DMS53 treated with DMSO at 0.1 percent for 48 hours (cell line): ENCODE measurements at regions not wholly inside any gene's neighbourhood (a gene's known extent, or its start where the extent isn't known, plus 50 kb on each side); places are given as distances from the start of the nearest gene placed in this dataset.
"Not testable (repeated sequence)": the region's sequence is repeated elsewhere in the genome, so short reads cannot be mapped to it uniquely, and the experiment has no call there.

Experiments
- DNase-seq: peaks from one replicate; lab custom pipeline; 2025; ENCODE audit not compliant: unreplicated experiment; lab: John Stamatoyannopoulos, UW

- no peak for DNase-seq
Measured at GRCh38 chr6:84357631-84358030, 130.2 kb upstream of the CEP162 start.

DNA sequence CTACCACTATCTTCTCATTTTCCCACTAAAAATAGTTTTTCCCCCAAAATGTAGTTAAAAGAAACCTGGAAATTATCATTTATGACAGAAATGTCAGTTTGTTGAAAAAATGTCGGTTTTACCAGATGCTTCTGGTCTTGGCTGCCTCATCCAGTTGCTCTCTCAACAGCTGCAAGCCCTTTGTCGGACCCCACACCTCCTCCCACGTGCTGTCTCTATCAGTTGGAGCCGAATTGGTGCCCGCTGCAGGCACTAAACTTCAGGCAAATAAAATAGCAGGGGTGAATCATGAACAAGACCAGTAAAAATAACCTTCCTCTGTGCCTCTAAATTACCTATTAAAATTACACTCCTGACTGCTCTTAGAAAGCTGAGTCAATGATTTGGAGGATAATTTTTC, 129.5 kb upstream of the CEP162 start:
- no peak for DNase-seq

- no peak for DNase-seq
Measured at GRCh38 chr6:84353459-84354423, 126.3 kb upstream of the CEP162 start.

DNA sequence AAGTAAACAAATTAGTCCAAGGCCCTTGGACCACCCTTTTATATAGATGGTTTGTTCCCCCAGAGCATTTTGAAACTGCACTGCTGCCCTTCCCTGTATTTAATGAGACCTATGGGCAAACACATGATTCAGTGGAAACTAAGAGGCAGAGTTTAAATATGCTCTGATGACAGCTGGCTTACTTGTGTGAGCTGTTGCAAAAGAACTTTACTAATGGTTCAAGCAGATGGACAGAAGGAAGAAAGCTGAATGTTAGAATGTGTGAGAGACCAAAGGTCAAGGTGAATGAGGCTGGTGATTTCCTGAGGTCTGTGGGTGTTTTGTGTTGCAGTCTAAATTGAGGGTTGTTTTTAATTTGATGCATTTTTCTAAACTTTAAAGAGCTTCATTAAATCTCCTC, 123.0 kb upstream of the CEP162 start:
- DNase-seq = no peak

DNA sequence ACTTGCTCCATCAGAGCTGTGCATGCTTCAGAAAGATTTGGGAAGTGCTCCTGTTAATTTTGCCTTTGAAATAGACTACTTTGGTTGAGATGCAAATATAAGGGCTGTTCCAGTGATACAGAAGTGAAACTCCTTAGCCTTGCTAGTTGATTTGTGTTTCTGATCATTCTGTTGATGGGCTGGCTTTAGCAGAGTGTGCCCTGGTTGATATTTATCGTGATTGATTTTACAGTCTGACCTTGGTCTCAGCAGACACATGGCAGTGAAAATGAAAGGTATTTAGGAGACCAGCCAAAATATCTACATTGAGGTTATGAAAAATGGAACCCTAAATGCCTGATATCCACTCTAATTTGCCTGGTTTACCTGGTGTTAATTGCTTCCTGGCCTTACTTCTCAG, 122.1 kb upstream of the CEP162 start:
- no peak for DNase-seq

DNA sequence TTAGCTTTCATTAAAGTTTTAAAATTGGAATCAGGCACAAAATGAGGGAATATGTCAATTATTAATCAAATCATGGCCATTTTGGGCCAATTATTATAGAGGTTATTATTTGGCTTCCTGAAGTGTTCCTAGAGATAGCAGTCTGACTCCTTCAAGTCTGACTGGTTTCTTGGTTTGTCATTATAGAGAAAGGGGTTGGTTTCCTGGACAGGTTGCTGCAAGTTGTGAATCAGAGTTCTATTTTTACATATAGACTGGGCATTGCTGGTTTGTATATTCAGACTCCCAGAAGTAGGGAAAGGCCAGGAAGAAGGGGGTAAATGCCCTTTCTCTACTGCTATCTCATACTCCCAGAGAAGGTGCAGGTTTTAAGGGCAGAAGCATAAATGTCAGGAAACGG, 121.4 kb upstream of the CEP162 start:
- no peak for DNase-seq

GRCh38 chr6:84346372-84346771, 118.9 kb upstream of the CEP162 start:
- DNase-seq = no peak

DNA sequence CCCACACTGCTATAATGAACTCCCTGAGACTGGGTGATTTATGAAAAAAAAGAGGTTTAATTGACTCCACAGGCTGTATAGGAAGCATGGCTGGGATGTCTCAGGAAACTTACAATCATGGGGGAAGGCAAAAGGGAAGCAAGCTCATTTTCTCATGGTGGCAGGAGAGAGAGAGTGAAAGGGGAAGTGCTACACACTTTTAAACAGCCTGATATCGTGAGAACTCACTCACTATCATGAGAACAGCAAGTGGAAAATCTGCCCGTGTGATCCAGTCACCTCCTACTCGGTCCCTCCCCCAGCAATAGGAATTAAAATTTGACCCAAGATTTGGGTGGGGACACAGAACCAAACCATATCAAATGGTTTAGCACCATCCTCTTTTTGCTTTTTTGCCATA, 116.6 kb upstream of the CEP162 start:
- no peak for DNase-seq

DNA sequence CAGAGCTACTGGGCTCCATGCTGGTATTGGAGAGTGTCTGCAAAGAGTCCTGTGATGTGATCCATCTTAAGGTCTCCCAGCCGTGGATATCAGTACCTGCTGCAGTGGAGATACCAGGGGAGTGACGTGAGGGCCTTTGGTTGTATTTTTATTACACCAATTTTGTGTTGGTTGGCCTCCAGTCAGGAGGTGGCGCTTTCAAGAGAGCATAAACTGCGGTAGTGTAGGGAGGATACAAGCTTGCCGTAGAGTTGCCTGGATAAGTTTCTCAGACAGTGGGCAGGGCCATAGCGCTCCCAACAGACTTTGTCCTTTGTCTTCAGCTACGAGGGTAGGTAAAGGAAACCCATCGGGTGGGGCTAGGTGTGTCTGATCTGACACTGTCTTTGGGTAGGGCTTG, 113.0 kb upstream of the CEP162 start:
- no peak for DNase-seq

DNA sequence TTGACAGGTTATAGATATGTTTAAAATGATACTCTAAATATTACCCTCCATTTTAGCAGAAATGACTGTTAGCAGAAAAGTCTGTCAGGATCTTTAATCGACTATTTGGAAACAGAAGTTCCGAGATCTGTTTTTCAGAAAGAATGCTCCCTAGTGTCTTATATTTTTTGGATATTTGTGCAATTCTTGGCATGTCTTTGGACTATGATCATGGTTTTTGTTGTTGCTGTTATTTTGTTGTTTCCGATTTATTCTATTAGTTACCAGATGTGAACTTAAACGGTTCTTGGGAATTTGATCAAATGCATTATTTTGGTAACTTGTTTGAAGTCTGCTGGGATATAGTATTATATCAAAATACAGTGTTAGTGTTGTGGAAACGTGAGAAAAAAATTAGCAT, 106.4 kb upstream of the CEP162 start:
- no peak for DNase-seq

GRCh38 chr6:84332139-84333034, 104.9 kb upstream of the CEP162 start:
- no peak for DNase-seq

- DNase-seq = no peak
Measured at GRCh38 chr6:84330325-84330724, 102.9 kb upstream of the CEP162 start.

DNA sequence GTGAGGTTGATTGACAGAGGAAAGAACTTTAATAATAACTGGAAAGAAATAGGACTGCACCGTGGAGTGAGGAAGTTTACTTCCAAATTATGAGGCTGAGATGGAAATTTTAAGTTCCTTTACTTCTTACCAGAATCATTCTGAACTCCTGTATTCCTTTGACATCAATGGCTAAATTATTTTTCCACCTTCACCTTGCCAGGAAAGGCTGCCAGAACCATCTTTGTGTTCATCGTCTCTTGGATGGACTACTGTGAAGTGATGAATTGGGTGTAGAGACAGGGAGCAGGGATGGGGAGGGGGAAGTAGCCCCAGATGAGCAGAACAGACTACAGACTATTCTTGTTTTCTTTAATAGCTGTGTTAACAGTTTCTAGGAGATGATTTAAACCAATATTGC, 102.1 kb upstream of the CEP162 start:
- no peak for DNase-seq

GRCh38 chr6:84329077-84329476, 101.6 kb upstream of the CEP162 start:
- no peak for DNase-seq

DNA sequence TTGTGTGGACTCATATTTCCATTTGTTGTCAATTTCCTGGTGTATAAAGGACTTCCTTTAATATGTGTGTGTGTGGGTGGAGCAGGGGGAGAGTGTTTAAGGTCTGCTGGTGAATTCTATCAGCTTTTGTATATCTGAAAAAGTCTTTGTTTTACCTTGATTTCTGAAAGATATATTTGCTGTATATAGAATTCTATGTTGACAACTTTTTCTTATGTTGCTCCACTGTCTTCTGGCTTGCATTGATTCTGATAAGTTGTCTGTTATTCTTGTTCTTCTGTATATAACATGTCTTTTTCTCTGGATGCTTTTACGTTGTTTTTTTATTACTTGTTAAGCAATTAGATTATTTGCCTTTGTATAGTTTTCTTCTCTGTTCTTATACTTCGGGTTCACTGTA, 90.0 kb upstream of the CEP162 start:
- no peak for DNase-seq

- DNase-seq = no peak
Measured at GRCh38 chr6:84314377-84314898, 87.0 kb upstream of the CEP162 start.

DNA sequence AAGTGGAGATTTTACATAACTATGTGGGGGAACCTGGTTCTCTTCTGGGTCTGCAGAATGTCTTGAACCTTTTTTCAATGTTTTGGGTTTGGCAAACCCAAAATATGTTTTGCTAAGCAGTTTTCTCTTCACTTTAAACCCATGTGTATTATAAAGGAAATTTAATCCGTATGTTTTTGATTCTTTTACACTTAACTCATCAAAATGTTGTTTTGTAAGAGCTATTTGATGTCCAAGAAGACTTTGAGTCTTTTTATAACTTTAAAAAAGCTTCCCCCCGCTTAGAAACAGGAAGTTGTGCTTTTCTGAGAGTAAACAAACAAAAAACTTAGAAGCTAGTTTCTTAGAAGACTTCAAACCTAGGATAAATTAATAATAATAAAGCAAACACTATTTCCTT, 81.9 kb upstream of the CEP162 start:
- no peak for DNase-seq

DNA sequence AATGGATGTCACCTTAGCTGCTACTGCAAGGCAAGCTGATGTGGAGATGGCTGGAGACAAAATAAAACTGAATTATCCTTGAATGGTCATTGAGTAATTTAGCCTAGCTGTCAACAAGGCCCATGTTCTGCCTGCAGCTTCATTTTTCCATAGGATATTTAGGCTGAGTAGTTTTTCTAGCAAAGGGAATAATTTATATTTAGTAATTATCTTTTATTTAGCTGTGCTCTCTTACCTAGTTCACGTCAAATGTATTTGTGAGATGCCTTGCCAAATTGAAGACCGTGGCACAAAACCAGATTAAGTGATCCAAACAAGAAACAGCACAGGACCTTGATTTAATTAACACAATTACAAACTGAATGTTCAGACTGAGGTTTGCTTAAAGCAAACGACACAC, 77.4 kb upstream of the CEP162 start:
- DNase-seq = no peak

- DNase-seq = not testable (repeated sequence)
Measured at GRCh38 chr6:84291033-84291432, 63.6 kb upstream of the CEP162 start.

DNA sequence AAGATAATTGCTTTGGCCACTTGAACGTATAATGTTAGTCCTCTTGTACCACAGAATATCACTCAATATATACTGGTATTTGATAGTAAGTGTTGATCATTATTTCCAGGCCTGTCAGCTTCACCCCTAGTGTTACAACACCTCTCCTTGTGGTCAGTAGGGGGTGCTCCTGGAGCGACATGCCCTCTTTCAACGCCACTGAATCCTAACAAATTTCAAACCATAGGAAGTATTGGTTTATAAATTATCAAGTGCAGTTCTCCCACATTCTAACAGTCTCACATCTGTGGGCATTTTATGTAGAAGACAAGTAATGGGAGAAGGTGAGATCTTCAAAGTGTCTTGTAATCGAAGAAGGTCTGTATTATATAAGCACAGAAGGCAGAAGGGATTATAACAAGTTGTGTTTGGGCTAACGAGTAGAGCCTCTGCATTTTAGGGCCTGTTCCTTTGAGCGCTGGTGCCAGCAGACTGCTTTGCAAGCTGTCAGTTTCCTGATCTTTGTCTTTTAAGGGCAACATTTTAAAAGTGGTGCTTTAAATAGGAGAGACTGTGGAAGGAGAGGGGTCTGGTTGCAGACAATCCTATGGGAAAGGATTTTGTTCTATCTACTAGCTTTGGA, 57.1 kb upstream of the CEP162 start:
- DNase-seq = no peak

- DNase-seq = no peak
Measured at GRCh38 chr6:84282550-84282949, 55.1 kb upstream of the CEP162 start.
